ENCODE measurements at regions not wholly inside any gene's neighbourhood (a gene's known extent, or its start where the extent isn't known, plus 50 kb on each side); places are given as distances from the start of the nearest gene placed in this dataset.
A peak's percentile ranks its signal among the peaks of the same experiment; 100 is the strongest.
"Not testable (repeated sequence)": the region's sequence is repeated elsewhere in the genome, so short reads cannot be mapped to it uniquely, and the experiment has no call there.

- TF ChIP-seq CTCF (IDR thresholded peaks at IDR 0.05), result no peak
- Histone ChIP-seq H3K4me3 (no peak overlapping the region), H3K27ac (peak overlapping the region in 1 of 2 donors; percentile 0)
- no peak for DNase-seq (ENCODE audit: low spot score)
Observed at GRCh38 chr11:86736291-86737143, 63.8 kb upstream of the PRSS23 start.

DNA sequence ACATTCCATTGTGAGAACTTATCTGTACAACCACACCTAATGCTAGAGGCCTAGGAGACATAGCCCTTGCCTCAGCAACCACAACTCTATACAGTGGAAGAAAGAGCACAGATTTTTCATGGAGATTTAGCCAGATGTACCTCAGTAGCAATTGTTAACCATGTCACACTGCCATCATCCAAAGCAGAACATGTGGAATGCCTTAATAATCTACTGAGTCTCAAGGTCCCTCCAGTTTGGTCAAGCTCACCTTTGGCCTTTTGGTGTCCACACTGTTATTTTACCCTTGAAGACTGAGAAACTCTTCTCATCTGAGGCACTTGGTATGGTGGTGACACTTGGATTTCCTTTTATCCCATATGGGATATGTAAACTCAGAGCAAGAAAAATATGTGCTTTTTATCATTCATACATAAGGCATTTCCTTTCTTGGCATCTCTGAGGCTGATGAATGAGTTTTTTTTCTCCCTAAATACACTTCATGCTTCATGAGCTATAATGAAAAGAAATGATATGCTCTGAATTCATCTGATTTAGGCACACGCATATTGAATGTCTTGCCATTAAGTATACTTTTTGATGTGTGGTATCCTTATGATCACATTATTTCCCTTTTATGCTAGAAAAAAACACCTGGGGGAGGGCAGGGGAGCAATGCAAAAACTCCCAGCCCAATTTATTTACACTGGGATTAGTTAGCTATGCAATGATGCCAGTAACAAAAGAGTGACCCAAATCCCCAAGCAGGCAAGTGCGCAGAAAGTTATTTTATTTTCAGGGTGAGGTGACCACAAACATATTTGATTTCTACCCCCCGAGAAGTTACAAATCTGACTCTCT is 63.3 kb upstream of the ME3 start:
- no peak for TF ChIP-seq CTCF (IDR thresholded peaks at IDR 0.05)
- peak overlapping the region in 1 of 2 donors; percentile 46 for H3K27ac ChIP-seq
- H3K4me3 ChIP-seq, result no peak overlapping the region
- DNase-seq (ENCODE audit: low spot score), result no peak

DNA sequence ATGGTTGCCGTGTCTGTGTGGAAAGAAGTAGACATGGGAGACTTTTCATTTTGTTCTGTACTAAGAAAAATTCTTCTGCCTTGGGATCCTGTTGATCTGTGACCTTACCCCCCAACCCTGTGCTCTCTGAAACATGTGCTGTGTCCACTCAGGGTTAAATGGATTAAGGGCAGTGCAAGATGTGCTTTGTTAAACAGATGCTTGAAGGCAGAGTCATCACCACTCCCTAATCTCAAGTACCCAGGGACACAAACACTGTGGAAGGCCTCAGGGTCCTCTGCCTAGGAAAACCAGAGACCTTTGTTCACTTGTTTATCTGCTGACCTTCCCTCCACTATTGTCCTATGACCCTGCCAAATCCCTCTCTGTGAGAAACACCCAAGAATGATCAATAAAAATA is 60.3 kb upstream of the ME3 start:
- H3K4me3 ChIP-seq; DNase-seq (ENCODE audit: low spot score); H3K27ac ChIP-seq: not testable (repeated sequence)

DNA sequence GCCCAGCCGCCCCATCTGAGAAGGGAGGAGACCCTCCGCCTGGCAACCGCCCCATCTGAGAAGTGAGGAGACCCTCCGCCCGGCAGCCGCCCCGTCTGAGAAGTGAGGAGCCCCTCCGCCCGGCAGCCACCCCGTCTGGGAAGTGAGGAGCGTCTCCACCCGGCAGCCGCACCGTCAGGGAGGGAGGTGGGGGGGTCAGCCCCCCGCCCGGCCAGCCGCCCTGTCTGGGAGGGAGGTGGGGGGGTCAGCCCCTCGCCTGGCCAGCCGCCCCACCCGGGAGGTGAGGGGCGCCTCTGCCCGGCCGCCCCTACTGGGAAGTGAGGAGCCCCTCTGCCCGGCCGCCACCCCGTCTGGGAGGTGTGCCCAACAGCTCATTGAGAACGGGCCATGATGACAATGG is 59.9 kb upstream of the ME3 start:
- not testable (repeated sequence) for H3K4me3 ChIP-seq; H3K27ac ChIP-seq; DNase-seq (ENCODE audit: low spot score)

GRCh38 chr11:86729576-86729975 is 57.2 kb upstream of the ME3 start:
- H3K4me3 ChIP-seq; DNase-seq (ENCODE audit: low spot score); H3K27ac ChIP-seq: not testable (repeated sequence)

GRCh38 chr11:86728562-86728961 is 56.1 kb upstream of the ME3 start:
- DNase-seq (ENCODE audit: low spot score), result no peak
- Histone ChIP-seq H3K27ac (no peak overlapping the region), H3K4me3 (no peak overlapping the region)
- TF ChIP-seq CTCF (IDR thresholded peaks at IDR 0.05), result no peak

DNA sequence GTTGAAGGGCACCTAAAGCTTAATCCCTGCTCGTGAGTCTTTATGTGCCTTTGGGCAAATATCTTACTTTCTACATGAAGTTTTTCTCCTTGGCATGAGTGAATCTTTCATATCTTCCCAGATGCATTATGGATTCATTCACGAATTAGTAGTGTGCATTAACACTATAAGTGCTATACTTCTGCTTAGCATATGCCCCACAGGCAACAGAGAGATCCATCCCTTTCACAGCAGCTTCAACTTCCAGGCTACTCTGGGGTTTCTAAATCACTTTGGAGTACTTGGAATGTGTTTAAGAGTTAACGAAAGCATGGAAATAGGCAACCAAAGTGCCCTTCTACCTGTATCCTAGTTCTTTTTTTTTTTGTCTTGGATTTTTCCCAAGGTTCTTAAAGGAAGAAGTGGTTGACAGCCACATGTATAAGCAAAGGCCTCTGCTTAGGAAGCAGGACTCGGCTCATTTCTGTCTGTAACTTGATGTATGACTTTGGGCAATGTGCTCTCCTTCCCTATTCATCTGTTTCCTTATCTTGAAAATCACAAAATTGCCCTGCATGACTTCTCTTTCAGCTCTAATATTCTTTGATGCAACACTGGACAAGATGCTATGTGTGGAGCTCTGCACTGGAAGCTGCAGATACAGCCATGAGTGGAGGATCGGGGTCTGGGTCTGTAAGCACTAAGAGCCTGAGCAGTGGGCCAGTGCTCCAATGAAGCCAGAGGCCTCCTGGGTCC is 54.5 kb upstream of the ME3 start:
- Histone ChIP-seq H3K27ac (no peak overlapping the region), H3K4me3 (no peak overlapping the region)
- no peak for DNase-seq (ENCODE audit: low spot score)
- no peak for TF ChIP-seq CTCF (IDR thresholded peaks at IDR 0.05)

DNA sequence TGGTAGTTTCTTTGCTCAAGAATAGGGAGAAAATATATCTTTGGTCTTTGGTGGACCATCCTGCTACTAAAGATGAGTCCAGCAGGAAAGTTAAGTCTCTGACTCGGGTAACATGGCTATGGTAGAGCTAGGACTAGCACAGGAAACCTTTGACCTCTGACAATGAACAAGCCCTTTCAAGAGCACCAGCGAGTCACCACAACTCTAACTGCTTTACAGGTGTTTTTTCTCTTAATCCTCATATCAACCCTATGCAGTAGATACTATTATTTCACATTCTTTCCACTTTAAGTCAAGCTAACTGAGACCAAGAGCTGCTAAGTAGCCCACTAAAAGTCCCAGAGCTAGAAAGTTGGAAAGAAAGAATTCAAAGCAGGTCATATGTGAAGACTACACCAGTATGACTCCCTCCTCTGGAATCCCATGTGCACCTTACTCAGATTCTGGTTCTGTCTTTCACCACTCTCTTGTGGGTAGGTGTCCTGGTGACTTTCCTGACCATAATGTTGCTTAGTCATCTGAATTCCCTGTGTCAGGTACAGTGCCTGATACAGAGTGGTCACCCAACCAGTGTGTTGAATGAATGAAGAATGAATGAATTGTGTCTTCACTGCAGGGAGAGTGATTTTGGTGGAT is 53.8 kb upstream of the ME3 start:
- no peak for TF ChIP-seq CTCF (IDR thresholded peaks at IDR 0.05)

More for the DNA sequence above, 53.8 kb upstream of the ME3 start:
- Histone ChIP-seq H3K27ac (no peak overlapping the region), H3K4me3 (no peak overlapping the region)
- no peak for DNase-seq (ENCODE audit: low spot score)
